Right hindlimb (tissue), 1 donor: ENCODE measurements at regions not wholly inside any gene's neighbourhood (a gene's known extent, or its start where the extent isn't known, plus 50 kb on each side); places are given as distances from the start of the nearest gene placed in this dataset.

Experiments
- DNase-seq: peaks from one replicate; pipeline ENCODE4 v3.0.0-alpha.2; 2018

- no peak for DNase-seq
These were observed 91.3 kb upstream of the GPR45 start for GRCh38 chr2:105150231-105150630.

- no peak for DNase-seq
These were observed 87.3 kb upstream of the GPR45 start for GRCh38 chr2:105154119-105154818.

GRCh38 chr2:105156166-105156565 is 85.4 kb upstream of the GPR45 start:
- DNase-seq: no peak

- DNase-seq: no peak
These were observed 83.5 kb upstream of the GPR45 start for GRCh38 chr2:105158002-105158401.

GRCh38 chr2:105166688-105167087 is 74.9 kb upstream of the GPR45 start:
- DNase-seq: no peak

- no peak for DNase-seq
These were observed 73.0 kb upstream of the GPR45 start for GRCh38 chr2:105168543-105168942.

- no peak for DNase-seq
These were observed 66.3 kb upstream of the GPR45 start for GRCh38 chr2:105175231-105175630.

GRCh38 chr2:105176429-105176828 is 65.1 kb upstream of the GPR45 start:
- DNase-seq: no peak

GRCh38 chr2:105177008-105177407 is 64.5 kb upstream of the GPR45 start:
- DNase-seq: no peak

GRCh38 chr2:105177536-105178254 is 63.8 kb upstream of the GPR45 start:
- DNase-seq: no peak

GRCh38 chr2:105179469-105180372 is 61.8 kb upstream of the GPR45 start:
- peak; percentile 36 for DNase-seq

- no peak for DNase-seq
These were observed 61.0 kb upstream of the GPR45 start for GRCh38 chr2:105180491-105180972.

GRCh38 chr2:105181282-105181681 is 60.3 kb upstream of the GPR45 start:
- DNase-seq: no peak

- DNase-seq: no peak
These were observed 57.8 kb upstream of the GPR45 start for GRCh38 chr2:105183555-105184323.

- DNase-seq: no peak
These were observed 57.1 kb upstream of the GPR45 start for GRCh38 chr2:105184420-105184819.

- no peak for DNase-seq
These were observed 54.5 kb upstream of the GPR45 start for GRCh38 chr2:105186967-105187498.

- DNase-seq: no peak
These were observed 54.0 kb upstream of the GPR45 start for GRCh38 chr2:105187531-105187930.

GRCh38 chr2:105188343-105188742 is 53.2 kb upstream of the GPR45 start:
- no peak for DNase-seq
